Dendritic cell treated with granulocyte-macrophage colony-stimulating factor and Interleukin-4, amounts not matched to agents 40 ng/mL and 50 ng/mL, for 4 days (primary cell): ENCODE measurements at regions not wholly inside any gene's neighbourhood (a gene's known extent, or its start where the extent isn't known, plus 50 kb on each side); places are given as distances from the start of the nearest gene placed in this dataset.
"Not testable (repeated sequence)": the region's sequence is repeated elsewhere in the genome, so short reads cannot be mapped to it uniquely, and the experiment has no call there.

Experiments used
- H3K27ac Mint-ChIP-seq: one replicate; pipeline ENCODE4 v1.8.0; 2022; ENCODE audit warnings: mild to moderate bottlenecking, mixed read lengths
- H3K27me3 Mint-ChIP-seq: one replicate; pipeline ENCODE4 v1.8.0; 2022; ENCODE audit warnings: mild to moderate bottlenecking, mixed read lengths
- H3K36me3 Mint-ChIP-seq: one replicate; pipeline ENCODE4 v1.8.0; 2022; ENCODE audit warnings: low read depth, mixed read lengths
- H3K4me1 Mint-ChIP-seq: one replicate; pipeline ENCODE4 v1.8.0; 2022; ENCODE audit warnings: low read depth, mixed read lengths
- H3K4me3 Mint-ChIP-seq: one replicate; pipeline ENCODE4 v1.8.0; 2022; ENCODE audit warnings: mild to moderate bottlenecking, moderate library complexity, mixed read lengths
- H3K9me3 Mint-ChIP-seq: one replicate; pipeline ENCODE4 v1.8.0; 2022; ENCODE audit warnings: mixed read lengths
- intact Hi-C: fragments of 100-400 bp; cut with micrococcal nuclease; formaldehyde crosslinking; loops from one replicate; pipeline ENCODE4 v1.15.0; 2022

- peaks cover 3% of the 10 kb centered on the region for H3K27me3 Mint-ChIP-seq
- H3K9me3 Mint-ChIP-seq = peaks cover 40% of the 10 kb centered on the region
- intact Hi-C loops = no loop called here
- H3K4me1 Mint-ChIP-seq = no peaks in the 10 kb centered on the region
- H3K27ac Mint-ChIP-seq = no peak overlapping the region
- H3K36me3 Mint-ChIP-seq = no peaks in the 10 kb centered on the region
- no peak overlapping the region for H3K4me3 Mint-ChIP-seq
These were observed 199.1 kb upstream of the ARL4C start for GRCh38 chr2:234695981-234696380.

- Mint-ChIP-seq H3K36me3 (no peaks in the 10 kb centered on the region), H3K27ac (no peak overlapping the region)
- intact Hi-C loops = no loop called here
These were observed 197.5 kb upstream of the ARL4C start for GRCh38 chr2:234694244-234695013.

GRCh38 chr2:234693681-234694190 is 196.9 kb upstream of the ARL4C start:
- H3K9me3 Mint-ChIP-seq = peaks cover 40% of the 10 kb centered on the region
- H3K4me3 Mint-ChIP-seq, H3K27ac Mint-ChIP-seq, H3K4me1 Mint-ChIP-seq, H3K27me3 Mint-ChIP-seq, intact Hi-C loops, H3K36me3 Mint-ChIP-seq: not testable (repeated sequence)

More at GRCh38 chr2:234694244-234695013, 197.5 kb upstream of the ARL4C start:
- Mint-ChIP-seq H3K27me3 (peaks cover 6% of the 10 kb centered on the region), H3K9me3 (peaks cover 40% of the 10 kb centered on the region), H3K4me1 (no peaks in the 10 kb centered on the region), H3K4me3 (no peak overlapping the region)

GRCh38 chr2:234693191-234693590 is 196.3 kb upstream of the ARL4C start:
- intact Hi-C loops = not testable (repeated sequence)

GRCh38 chr2:234691968-234692955 is 195.4 kb upstream of the ARL4C start:
- Mint-ChIP-seq H3K4me1 (no peaks in the 10 kb centered on the region), H3K9me3 (peaks cover 28% of the 10 kb centered on the region), H3K27ac (no peak overlapping the region), H3K27me3 (peaks cover 6% of the 10 kb centered on the region), H3K4me3 (no peak overlapping the region), H3K36me3 (no peaks in the 10 kb centered on the region)
- intact Hi-C loops = no loop called here

More at GRCh38 chr2:234693191-234693590, 196.3 kb upstream of the ARL4C start:
- H3K36me3 Mint-ChIP-seq, H3K4me3 Mint-ChIP-seq, H3K4me1 Mint-ChIP-seq, H3K27me3 Mint-ChIP-seq, H3K27ac Mint-ChIP-seq: not testable (repeated sequence)
- peaks cover 37% of the 10 kb centered on the region for H3K9me3 Mint-ChIP-seq

- H3K9me3 Mint-ChIP-seq = peaks cover 17% of the 10 kb centered on the region
- intact Hi-C loops = no loop called here
- H3K36me3 Mint-ChIP-seq = no peaks in the 10 kb centered on the region
- no peak overlapping the region for H3K27ac Mint-ChIP-seq
- H3K27me3 Mint-ChIP-seq = peaks cover 6% of the 10 kb centered on the region
- H3K4me1 Mint-ChIP-seq = no peaks in the 10 kb centered on the region
- no peak overlapping the region for H3K4me3 Mint-ChIP-seq
These were observed 194.3 kb upstream of the ARL4C start for GRCh38 chr2:234691214-234691575.

- H3K4me3 Mint-ChIP-seq = no peak overlapping the region
- no peaks in the 10 kb centered on the region for H3K36me3 Mint-ChIP-seq
- intact Hi-C loops = no loop called here
- H3K27me3 Mint-ChIP-seq = peaks cover 6% of the 10 kb centered on the region
- no peak overlapping the region for H3K27ac Mint-ChIP-seq
- peaks cover 12% of the 10 kb centered on the region for H3K9me3 Mint-ChIP-seq
- no peaks in the 10 kb centered on the region for H3K4me1 Mint-ChIP-seq
These were observed 193.8 kb upstream of the ARL4C start for GRCh38 chr2:234690569-234691213.

- intact Hi-C loops = no loop called here
- Mint-ChIP-seq H3K9me3 (peaks cover 9% of the 10 kb centered on the region), H3K27ac (no peak overlapping the region)
These were observed 193.1 kb upstream of the ARL4C start for GRCh38 chr2:234689911-234690379.

GRCh38 chr2:234687718-234688475 is 191.0 kb upstream of the ARL4C start:
- intact Hi-C loops = no loop called here
- no peaks in the 10 kb centered on the region for H3K36me3 Mint-ChIP-seq
- H3K27ac Mint-ChIP-seq = no peak overlapping the region
- H3K4me1 Mint-ChIP-seq = no peaks in the 10 kb centered on the region
- H3K4me3 Mint-ChIP-seq = no peak overlapping the region
- H3K27me3 Mint-ChIP-seq = peaks cover 3% of the 10 kb centered on the region
- no peaks in the 10 kb centered on the region for H3K9me3 Mint-ChIP-seq

More at GRCh38 chr2:234689911-234690379, 193.1 kb upstream of the ARL4C start:
- Mint-ChIP-seq H3K36me3 (no peaks in the 10 kb centered on the region), H3K27me3 (peaks cover 6% of the 10 kb centered on the region), H3K4me3 (no peak overlapping the region), H3K4me1 (no peaks in the 10 kb centered on the region)

GRCh38 chr2:234686088-234686890 is 189.4 kb upstream of the ARL4C start:
- Mint-ChIP-seq H3K4me3 (no peak overlapping the region), H3K4me1 (no peaks in the 10 kb centered on the region), H3K27ac (no peak overlapping the region), H3K36me3 (no peaks in the 10 kb centered on the region), H3K27me3 (peaks cover 3% of the 10 kb centered on the region), H3K9me3 (no peaks in the 10 kb centered on the region)
- intact Hi-C loops = no loop called here

- Mint-ChIP-seq H3K27me3 (no peaks in the 10 kb centered on the region), H3K4me3 (no peak overlapping the region), H3K27ac (no peak overlapping the region), H3K36me3 (no peaks in the 10 kb centered on the region), H3K9me3 (no peaks in the 10 kb centered on the region), H3K4me1 (no peaks in the 10 kb centered on the region)
- intact Hi-C loops = loop anchor here (5.0 kb wide), 1 partner anchor 797 kb away; no protein-coding TSS in a partner anchor
These were observed 187.6 kb upstream of the ARL4C start for GRCh38 chr2:234684466-234684865.

- Mint-ChIP-seq H3K4me3 (no peak overlapping the region), H3K27me3 (no peaks in the 10 kb centered on the region), H3K4me1 (no peaks in the 10 kb centered on the region), H3K27ac (no peak overlapping the region), H3K36me3 (no peaks in the 10 kb centered on the region), H3K9me3 (no peaks in the 10 kb centered on the region)
- intact Hi-C loops = loop anchor here (5.0 kb wide), 1 partner anchor 797 kb away; no protein-coding TSS in a partner anchor
These were observed 187.1 kb upstream of the ARL4C start for GRCh38 chr2:234683950-234684349.
